Neural progenitor cell (in vitro differentiated cells): ENCODE measurements at regions not wholly inside any gene's neighbourhood (a gene's known extent, or its start where the extent isn't known, plus 50 kb on each side); places are given as distances from the start of the nearest gene placed in this dataset.

Source experiments
- DNase-seq: peaks from one replicate; pipeline ENCODE4 v3.0.0-alpha.2; 2016; ENCODE audit warnings: low spot score
- H2AFZ ChIP-seq: fragments of 200-600 bp; sonication (generic); replicated peaks from 2 replicates; pipeline ENCODE4 v1.6.1; 2016; ENCODE audit warnings: antibody characterized with exemption
- H3F3A ChIP-seq: fragments of 200-600 bp; sonication (generic); 2 replicates; pipeline ENCODE4 v1.6.1; 2016; ENCODE audit warnings: antibody characterized with exemption, low read depth
- H3K27ac ChIP-seq: fragments of 200-600 bp; sonication (generic); 2 replicates; pipeline ENCODE4 v1.5.1; 2016; ENCODE audit warnings: mild to moderate bottlenecking
- H3K27me3 ChIP-seq: fragments of 200-600 bp; sonication (generic); 2 replicates; pipeline ENCODE4 v1.6.1; 2016; ENCODE audit warnings: mild to moderate bottlenecking, moderate library complexity
- H3K36me3 ChIP-seq: fragments of 200-600 bp; sonication (generic); 2 replicates; pipeline ENCODE4 v1.5.1; 2016
- H3K4me1 ChIP-seq: fragments of 200-600 bp; sonication (generic); 2 replicates; pipeline ENCODE4 v1.6.1; 2016; ENCODE audit warnings: mixed run types
- H3K4me2 ChIP-seq: fragments of 200-600 bp; sonication (generic); 2 replicates; pipeline ENCODE4 v1.6.1; 2016
- H3K4me3 ChIP-seq: fragments of 200-600 bp; sonication (generic); 2 replicates; pipeline ENCODE4 v1.5.1; 2016
- H3K79me2 ChIP-seq: fragments of 200-600 bp; sonication (generic); 2 replicates; pipeline ENCODE4 v1.6.1; 2016; ENCODE audit warnings: low read depth
- H3K9ac ChIP-seq: fragments of 200-600 bp; sonication (generic); 2 replicates; pipeline ENCODE4 v1.6.1; 2016
- H3K9me3 ChIP-seq: fragments of 200-600 bp; sonication (generic); 2 replicates; pipeline ENCODE4 v1.5.1; 2016; ENCODE audit warnings: low read depth
- H4K20me1 ChIP-seq: fragments of 200-600 bp; sonication (generic); 2 replicates; pipeline ENCODE4 v1.6.1; 2016; ENCODE audit warnings: low read depth
- H3K27ac Mint-ChIP-seq: 3 replicates; pipeline ENCODE4 v1.8.0; 2021; ENCODE audit warnings: mixed read lengths
- H3K27me3 Mint-ChIP-seq: 2 replicates; pipeline ENCODE4 v1.8.0; 2022; ENCODE audit warnings: low read depth, mild to moderate bottlenecking, inconsistent platforms, moderate library complexity, mixed read lengths; ENCODE audit not compliant: insufficient read depth
- H3K36me3 Mint-ChIP-seq: 3 replicates; pipeline ENCODE4 v1.8.0; 2021; ENCODE audit warnings: mixed read lengths
- H3K4me1 Mint-ChIP-seq: 3 replicates; pipeline ENCODE4 v1.8.0; 2021; ENCODE audit warnings: mixed read lengths
- H3K4me3 Mint-ChIP-seq: 3 replicates; pipeline ENCODE4 v1.8.0; 2021; ENCODE audit warnings: mild to moderate bottlenecking, moderate library complexity, mixed read lengths
- H3K9me3 Mint-ChIP-seq: 3 replicates; pipeline ENCODE4 v1.8.0; 2020; ENCODE audit warnings: mixed read lengths
- CTCF ChIP-seq: fragments of 200-600 bp; sonication (generic); IDR thresholded peaks from 2 replicates; pipeline ENCODE4 v1.5.1; 2017; ENCODE audit warnings: antibody characterized with exemption, mild to moderate bottlenecking
- EZH2 ChIP-seq: fragments of 200-600 bp; sonication (generic); IDR thresholded peaks from 2 replicates; pipeline ENCODE4 v1.6.1; 2017; ENCODE audit warnings: antibody characterized with exemption, mild to moderate bottlenecking, moderate library complexity
- EZH2phosphoT487 ChIP-seq: fragments of 200-600 bp; sonication (generic); IDR thresholded peaks from 2 replicates; pipeline ENCODE4 v1.6.1; 2017; ENCODE audit warnings: antibody characterized with exemption

GRCh38 chr2:156826341-156826933 is 390.3 kb downstream of the GPD2 start:
- Histone ChIP-seq H3K36me3 (no peaks in the 10 kb centered on the region), H3K9me3 (no peaks in the 10 kb centered on the region), H3K27ac (no peak overlapping the region), H3K9ac (no peak overlapping the region), H2AFZ (no peak overlapping the region), H4K20me1 (no peaks in the 10 kb centered on the region), H3K4me1 (peaks cover 8% of the 10 kb centered on the region), H3K27me3 (no peaks in the 10 kb centered on the region), H3K4me3 (no peak overlapping the region), H3K79me2 (no peaks in the 10 kb centered on the region), H3K4me2 (peak overlapping the region; percentile 9), H3F3A (no peaks in the 10 kb centered on the region)
- H3K4me3 Mint-ChIP-seq, result no peak overlapping the region
- no peak for DNase-seq
- TF ChIP-seq CTCF (no peak), EZH2 (no peak), EZH2phosphoT487 (no peak)
- no peak overlapping the region for H3K27ac Mint-ChIP-seq
- no peaks in the 10 kb centered on the region for H3K4me1 Mint-ChIP-seq
- H3K36me3 Mint-ChIP-seq, result no peaks in the 10 kb centered on the region
- H3K27me3 Mint-ChIP-seq, result no peaks in the 10 kb centered on the region
- no peaks in the 10 kb centered on the region for H3K9me3 Mint-ChIP-seq

GRCh38 chr2:156834431-156834830 is 398.3 kb downstream of the GPD2 start:
- Mint-ChIP-seq H3K4me3 (no peak overlapping the region), H3K9me3 (peaks cover 2% of the 10 kb centered on the region), H3K27ac (no peak overlapping the region), H3K36me3 (no peaks in the 10 kb centered on the region), H3K4me1 (no peaks in the 10 kb centered on the region), H3K27me3 (no peaks in the 10 kb centered on the region)
- DNase-seq, result no peak
- no peaks in the 10 kb centered on the region for H3K27me3 ChIP-seq
- no peak overlapping the region for H3K27ac ChIP-seq
- H3K4me3 ChIP-seq, result no peak overlapping the region
- no peaks in the 10 kb centered on the region for H3K9me3 ChIP-seq
- H3K9ac ChIP-seq, result no peak overlapping the region
- no peak overlapping the region for H2AFZ ChIP-seq
- H4K20me1 ChIP-seq, result no peaks in the 10 kb centered on the region
- TF ChIP-seq EZH2phosphoT487 (no peak), EZH2 (no peak), CTCF (no peak)
- peaks cover 5% of the 10 kb centered on the region for H3K4me1 ChIP-seq
- no peaks in the 10 kb centered on the region for H3F3A ChIP-seq
- H3K79me2 ChIP-seq, result no peaks in the 10 kb centered on the region
- H3K36me3 ChIP-seq, result no peaks in the 10 kb centered on the region
- no peak overlapping the region for H3K4me2 ChIP-seq

- Mint-ChIP-seq H3K27ac (no peak overlapping the region), H3K9me3 (peaks cover 2% of the 10 kb centered on the region)
- DNase-seq, result no peak
Observed at GRCh38 chr2:156837635-156838370, 401.6 kb downstream of the GPD2 start.

More at GRCh38 chr2:156837635-156838370, 401.6 kb downstream of the GPD2 start:
- Mint-ChIP-seq H3K36me3 (no peaks in the 10 kb centered on the region), H3K27me3 (no peaks in the 10 kb centered on the region), H3K4me1 (no peaks in the 10 kb centered on the region), H3K4me3 (no peak overlapping the region)
- no peak for TF ChIP-seq EZH2
- no peak for TF ChIP-seq EZH2phosphoT487
- TF ChIP-seq CTCF, result no peak
- H2AFZ ChIP-seq, result no peak overlapping the region
- H4K20me1 ChIP-seq, result no peaks in the 10 kb centered on the region
- peaks cover 5% of the 10 kb centered on the region for H3K4me1 ChIP-seq
- no peaks in the 10 kb centered on the region for H3K9me3 ChIP-seq
- H3K27ac ChIP-seq, result no peak overlapping the region
- no peaks in the 10 kb centered on the region for H3F3A ChIP-seq
- H3K9ac ChIP-seq, result no peak overlapping the region
- H3K36me3 ChIP-seq, result no peaks in the 10 kb centered on the region
- H3K4me2 ChIP-seq, result no peak overlapping the region
- no peak overlapping the region for H3K4me3 ChIP-seq
- H3K79me2 ChIP-seq, result no peaks in the 10 kb centered on the region
- no peaks in the 10 kb centered on the region for H3K27me3 ChIP-seq
